ENCODE measurements at regions not wholly inside any gene's neighbourhood (a gene's known extent, or its start where the extent isn't known, plus 50 kb on each side); places are given as distances from the start of the nearest gene placed in this dataset.

DNA sequence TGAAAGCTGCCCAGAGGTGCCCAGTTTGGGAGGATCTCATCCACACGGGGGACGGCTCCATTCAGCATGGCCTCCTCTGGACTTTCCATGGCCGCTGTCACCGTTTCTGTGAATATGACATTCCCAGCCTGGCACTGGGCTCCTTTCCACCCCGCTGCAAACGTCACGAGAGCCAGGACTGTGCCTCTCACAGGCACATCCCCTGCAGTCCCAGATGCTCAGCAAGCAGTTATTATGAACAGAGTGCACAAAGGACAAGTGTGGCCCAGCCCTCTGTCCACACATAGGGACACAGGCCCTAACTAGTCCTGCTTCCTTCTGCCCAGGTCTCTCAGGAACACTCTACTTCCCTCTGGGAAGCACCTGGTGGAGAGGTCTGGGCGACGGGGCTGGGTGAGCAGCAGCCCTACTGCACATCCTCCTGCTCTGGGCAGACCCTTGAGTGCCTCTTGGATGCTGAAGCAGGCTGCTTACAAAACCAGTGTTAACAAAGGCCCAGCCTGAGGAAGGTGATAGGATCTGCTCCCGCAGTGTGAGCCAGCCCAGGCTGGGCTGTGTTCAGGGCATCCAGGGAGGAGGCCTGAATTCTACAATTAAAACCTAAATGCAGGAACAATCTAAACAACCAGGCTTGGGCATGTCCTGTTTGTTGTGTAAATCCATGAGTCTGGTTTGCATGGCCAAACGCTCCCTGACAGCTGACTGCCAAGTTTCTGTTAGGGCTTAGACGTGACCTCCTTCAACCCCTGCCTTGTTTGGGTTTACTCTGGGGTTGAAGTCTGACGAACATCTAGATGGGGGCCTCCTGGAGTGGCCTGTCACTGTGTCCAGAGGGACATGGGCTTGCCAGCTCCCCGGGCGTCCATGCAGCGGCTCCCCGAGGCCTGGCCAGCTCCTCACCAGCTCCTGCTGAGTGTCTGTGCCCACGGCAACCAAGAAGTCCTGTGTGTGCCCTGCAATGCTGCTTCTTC lies 269.8 kb downstream of the GADD45G start (continued):
- TF ChIP-seq, protein P1, sequence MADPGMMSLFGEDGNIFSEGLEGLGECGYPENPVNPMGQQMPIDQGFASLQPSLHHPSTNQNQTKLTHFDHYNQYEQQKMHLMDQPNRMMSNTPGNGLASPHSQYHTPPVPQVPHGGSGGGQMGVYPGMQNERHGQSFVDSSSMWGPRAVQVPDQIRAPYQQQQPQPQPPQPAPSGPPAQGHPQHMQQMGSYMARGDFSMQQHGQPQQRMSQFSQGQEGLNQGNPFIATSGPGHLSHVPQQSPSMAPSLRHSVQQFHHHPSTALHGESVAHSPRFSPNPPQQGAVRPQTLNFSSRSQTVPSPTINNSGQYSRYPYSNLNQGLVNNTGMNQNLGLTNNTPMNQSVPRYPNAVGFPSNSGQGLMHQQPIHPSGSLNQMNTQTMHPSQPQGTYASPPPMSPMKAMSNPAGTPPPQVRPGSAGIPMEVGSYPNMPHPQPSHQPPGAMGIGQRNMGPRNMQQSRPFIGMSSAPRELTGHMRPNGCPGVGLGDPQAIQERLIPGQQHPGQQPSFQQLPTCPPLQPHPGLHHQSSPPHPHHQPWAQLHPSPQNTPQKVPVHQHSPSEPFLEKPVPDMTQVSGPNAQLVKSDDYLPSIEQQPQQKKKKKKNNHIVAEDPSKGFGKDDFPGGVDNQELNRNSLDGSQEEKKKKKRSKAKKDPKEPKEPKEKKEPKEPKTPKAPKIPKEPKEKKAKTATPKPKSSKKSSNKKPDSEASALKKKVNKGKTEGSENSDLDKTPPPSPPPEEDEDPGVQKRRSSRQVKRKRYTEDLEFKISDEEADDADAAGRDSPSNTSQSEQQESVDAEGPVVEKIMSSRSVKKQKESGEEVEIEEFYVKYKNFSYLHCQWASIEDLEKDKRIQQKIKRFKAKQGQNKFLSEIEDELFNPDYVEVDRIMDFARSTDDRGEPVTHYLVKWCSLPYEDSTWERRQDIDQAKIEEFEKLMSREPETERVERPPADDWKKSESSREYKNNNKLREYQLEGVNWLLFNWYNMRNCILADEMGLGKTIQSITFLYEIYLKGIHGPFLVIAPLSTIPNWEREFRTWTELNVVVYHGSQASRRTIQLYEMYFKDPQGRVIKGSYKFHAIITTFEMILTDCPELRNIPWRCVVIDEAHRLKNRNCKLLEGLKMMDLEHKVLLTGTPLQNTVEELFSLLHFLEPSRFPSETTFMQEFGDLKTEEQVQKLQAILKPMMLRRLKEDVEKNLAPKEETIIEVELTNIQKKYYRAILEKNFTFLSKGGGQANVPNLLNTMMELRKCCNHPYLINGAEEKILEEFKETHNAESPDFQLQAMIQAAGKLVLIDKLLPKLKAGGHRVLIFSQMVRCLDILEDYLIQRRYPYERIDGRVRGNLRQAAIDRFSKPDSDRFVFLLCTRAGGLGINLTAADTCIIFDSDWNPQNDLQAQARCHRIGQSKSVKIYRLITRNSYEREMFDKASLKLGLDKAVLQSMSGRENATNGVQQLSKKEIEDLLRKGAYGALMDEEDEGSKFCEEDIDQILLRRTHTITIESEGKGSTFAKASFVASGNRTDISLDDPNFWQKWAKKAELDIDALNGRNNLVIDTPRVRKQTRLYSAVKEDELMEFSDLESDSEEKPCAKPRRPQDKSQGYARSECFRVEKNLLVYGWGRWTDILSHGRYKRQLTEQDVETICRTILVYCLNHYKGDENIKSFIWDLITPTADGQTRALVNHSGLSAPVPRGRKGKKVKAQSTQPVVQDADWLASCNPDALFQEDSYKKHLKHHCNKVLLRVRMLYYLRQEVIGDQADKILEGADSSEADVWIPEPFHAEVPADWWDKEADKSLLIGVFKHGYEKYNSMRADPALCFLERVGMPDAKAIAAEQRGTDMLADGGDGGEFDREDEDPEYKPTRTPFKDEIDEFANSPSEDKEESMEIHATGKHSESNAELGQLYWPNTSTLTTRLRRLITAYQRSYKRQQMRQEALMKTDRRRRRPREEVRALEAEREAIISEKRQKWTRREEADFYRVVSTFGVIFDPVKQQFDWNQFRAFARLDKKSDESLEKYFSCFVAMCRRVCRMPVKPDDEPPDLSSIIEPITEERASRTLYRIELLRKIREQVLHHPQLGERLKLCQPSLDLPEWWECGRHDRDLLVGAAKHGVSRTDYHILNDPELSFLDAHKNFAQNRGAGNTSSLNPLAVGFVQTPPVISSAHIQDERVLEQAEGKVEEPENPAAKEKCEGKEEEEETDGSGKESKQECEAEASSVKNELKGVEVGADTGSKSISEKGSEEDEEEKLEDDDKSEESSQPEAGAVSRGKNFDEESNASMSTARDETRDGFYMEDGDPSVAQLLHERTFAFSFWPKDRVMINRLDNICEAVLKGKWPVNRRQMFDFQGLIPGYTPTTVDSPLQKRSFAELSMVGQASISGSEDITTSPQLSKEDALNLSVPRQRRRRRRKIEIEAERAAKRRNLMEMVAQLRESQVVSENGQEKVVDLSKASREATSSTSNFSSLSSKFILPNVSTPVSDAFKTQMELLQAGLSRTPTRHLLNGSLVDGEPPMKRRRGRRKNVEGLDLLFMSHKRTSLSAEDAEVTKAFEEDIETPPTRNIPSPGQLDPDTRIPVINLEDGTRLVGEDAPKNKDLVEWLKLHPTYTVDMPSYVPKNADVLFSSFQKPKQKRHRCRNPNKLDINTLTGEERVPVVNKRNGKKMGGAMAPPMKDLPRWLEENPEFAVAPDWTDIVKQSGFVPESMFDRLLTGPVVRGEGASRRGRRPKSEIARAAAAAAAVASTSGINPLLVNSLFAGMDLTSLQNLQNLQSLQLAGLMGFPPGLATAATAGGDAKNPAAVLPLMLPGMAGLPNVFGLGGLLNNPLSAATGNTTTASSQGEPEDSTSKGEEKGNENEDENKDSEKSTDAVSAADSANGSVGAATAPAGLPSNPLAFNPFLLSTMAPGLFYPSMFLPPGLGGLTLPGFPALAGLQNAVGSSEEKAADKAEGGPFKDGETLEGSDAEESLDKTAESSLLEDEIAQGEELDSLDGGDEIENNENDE (IDR thresholded peaks at IDR 0.05; ENCODE audit: insufficient replicate concordance, low read length) = no peak
- TF ChIP-seq POLR2AphosphoS5 (IDR thresholded peaks at IDR 0.05; ENCODE audit: low read depth, low read length) (no peak), EP300 (IDR thresholded peaks at IDR 0.05; ENCODE audit: borderline replicate concordance in 1 of 2, low read depth in 2 of 2, low read length in 2 of 2) (no peak), NANOG (IDR thresholded peaks at IDR 0.05; ENCODE audit: insufficient read depth, low read depth, low read length, poor library complexity, severe bottlenecking) (no peak), GABPA (IDR thresholded peaks at IDR 0.05; ENCODE audit: borderline replicate concordance, insufficient read depth, low read length) (no peak)

Measured in H1 (cell line).